ENCODE measurements at regions not wholly inside any gene's neighbourhood (a gene's known extent, or its start where the extent isn't known, plus 50 kb on each side); places are given as distances from the start of the nearest gene placed in this dataset.
A peak's percentile ranks its signal among the peaks of the same experiment; 100 is the strongest.

DNA sequence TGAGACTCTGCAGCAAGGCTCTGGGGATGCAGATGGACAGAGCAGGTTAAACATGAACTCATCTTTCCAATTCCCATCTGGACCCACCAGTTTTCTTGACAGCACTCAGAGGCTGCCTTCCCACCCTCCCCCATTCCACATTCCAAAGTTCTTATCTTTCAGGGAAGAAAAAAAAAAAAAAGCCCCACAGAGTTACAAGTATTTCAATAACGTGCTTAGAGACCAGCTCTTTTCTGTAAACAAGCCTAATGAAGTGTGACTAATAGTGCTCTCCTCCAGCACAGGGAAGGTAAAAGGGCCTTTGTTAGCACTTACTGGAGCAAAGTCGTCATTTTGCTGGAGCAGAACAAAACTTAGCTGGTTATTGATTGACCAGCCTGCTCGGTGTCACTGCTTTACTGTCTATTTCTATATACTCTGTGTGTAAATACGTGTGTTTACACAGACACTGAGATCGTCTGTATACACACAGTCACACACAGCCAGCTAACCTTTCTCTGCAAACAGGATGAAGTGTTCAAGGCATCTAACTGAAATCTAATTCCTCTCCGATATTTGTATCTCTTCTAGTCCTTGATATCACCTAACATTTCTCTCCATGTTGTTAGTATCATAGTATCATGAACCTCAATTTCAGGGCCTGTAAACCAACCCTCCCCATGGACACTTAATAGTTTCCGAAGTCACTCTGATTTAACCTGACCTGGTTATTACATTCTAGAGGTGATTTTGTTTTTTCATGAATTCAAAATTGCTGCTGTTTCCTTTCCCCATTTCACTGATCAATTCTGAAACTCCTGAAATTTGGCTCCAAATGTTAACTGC lies 84.9 kb downstream of the ZNF608 start:
- Histone ChIP-seq H3K27me3 (no peaks in the 10 kb centered on the region), H3K36me3 (no peaks in the 10 kb centered on the region), H3K4me1 (peaks cover 40 to 97% (median 76%) of the 10 kb centered on the region in 4 donors), H3K27ac (peak overlapping the region; percentile 43 to 78 (median 58)), H3K9me3 (no peaks in the 10 kb centered on the region), H3K4me3 (no peak overlapping the region)
- TF ChIP-seq POLR2AphosphoS5 (IDR thresholded peaks at IDR 0.05) (peak in 2 of 3 donors; percentile 42 to 73), POLR2A (IDR thresholded peaks at IDR 0.05) (no peak), EP300 (IDR thresholded peaks at IDR 0.05) (no peak)
- TF ChIP-seq, protein P1, sequence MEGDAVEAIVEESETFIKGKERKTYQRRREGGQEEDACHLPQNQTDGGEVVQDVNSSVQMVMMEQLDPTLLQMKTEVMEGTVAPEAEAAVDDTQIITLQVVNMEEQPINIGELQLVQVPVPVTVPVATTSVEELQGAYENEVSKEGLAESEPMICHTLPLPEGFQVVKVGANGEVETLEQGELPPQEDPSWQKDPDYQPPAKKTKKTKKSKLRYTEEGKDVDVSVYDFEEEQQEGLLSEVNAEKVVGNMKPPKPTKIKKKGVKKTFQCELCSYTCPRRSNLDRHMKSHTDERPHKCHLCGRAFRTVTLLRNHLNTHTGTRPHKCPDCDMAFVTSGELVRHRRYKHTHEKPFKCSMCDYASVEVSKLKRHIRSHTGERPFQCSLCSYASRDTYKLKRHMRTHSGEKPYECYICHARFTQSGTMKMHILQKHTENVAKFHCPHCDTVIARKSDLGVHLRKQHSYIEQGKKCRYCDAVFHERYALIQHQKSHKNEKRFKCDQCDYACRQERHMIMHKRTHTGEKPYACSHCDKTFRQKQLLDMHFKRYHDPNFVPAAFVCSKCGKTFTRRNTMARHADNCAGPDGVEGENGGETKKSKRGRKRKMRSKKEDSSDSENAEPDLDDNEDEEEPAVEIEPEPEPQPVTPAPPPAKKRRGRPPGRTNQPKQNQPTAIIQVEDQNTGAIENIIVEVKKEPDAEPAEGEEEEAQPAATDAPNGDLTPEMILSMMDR (IDR thresholded peaks at IDR 0.05), result no peak
- peak; percentile 37 to 91 for DNase-seq
- intact Hi-C loops (cut with DNase I; ENCODE audit: low total_unique reads), result no loop called here
- 26 to 31% (median 29%) methylated on average over 7 of the region's 7 CpGs for WGBS, 5 donors

DNA sequence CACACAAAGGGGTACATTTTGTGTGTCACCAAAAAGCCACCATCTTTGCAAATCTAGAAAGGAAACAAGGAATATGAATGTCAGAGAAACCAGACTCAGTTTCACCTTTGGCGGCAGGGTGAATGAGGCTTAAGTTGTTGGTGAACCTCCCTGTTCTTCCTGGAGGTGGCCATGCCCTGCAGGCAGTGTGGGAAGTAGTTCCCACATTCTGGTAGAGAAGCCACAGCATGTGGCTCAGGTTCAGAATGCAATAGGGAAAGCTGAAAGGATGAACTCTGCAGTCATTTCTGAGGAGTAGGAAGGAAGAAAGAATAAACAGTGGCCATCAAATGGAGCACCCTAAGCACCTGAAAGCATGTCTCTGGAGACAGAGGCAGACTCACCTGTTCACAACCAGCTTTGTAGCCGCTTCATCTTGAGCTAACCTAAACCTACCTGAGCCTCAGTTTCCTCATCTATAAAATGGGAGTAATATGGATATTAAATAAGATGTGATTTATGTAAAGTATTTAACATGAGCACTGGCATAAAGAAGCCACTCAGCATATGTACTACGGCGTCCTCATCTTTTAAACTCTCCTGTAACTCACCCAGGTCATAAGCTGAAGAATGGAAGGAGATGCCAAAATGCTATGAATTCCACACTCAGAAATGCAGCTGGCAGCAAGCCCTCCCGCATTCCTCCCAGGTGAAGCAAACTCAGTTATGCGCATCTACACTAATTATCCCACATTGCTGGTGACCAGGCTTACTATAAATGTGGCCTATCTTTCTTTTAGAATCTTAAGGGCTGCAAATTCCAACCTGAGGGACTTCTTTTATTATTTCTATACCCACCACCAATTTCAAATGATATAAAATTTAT lies 86.0 kb downstream of the ZNF608 start:
- H3K27me3 ChIP-seq, result no peaks in the 10 kb centered on the region
- 71 to 80% (median 77%) methylated on average over 6 of the region's 6 CpGs for WGBS, 5 donors
- peaks cover 44 to 96% (median 78%) of the 10 kb centered on the region in 4 donors for H3K4me1 ChIP-seq
- H3K4me3 ChIP-seq, result no peak overlapping the region
- TF ChIP-seq POLR2AphosphoS5 (IDR thresholded peaks at IDR 0.05) (no peak), EP300 (IDR thresholded peaks at IDR 0.05) (no peak), POLR2A (IDR thresholded peaks at IDR 0.05) (no peak)
- TF ChIP-seq, protein P1 (IDR thresholded peaks at IDR 0.05), result no peak
- no peaks in the 10 kb centered on the region for H3K36me3 ChIP-seq
- intact Hi-C loops (cut with DNase I; ENCODE audit: low total_unique reads), result no loop called here
- H3K9me3 ChIP-seq, result no peaks in the 10 kb centered on the region
- H3K27ac ChIP-seq, result peak overlapping the region in 4 of 5 donors; percentile 43 to 78 (median 58)
- DNase-seq, result no peak

DNA sequence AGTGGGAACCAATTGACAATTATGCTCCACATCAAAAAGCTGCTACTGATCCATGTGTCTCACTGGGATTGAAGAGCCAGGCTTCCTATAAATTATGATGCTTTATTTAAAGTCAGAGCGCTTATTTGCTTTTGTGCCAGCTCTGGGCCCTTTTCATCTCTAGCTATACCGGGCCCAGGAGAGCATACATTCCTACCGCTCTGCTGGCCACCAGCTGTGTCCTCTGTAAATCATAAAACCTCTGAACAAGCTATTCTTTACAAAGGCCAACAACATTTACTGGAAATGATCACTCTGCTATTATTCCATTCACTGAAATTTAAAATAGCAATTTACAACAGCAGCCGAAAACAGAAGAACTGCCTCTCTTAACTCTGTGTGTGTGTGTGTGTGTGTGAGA lies 86.6 kb downstream of the ZNF608 start:
- no peaks in the 10 kb centered on the region for H3K36me3 ChIP-seq
- WGBS, 5 donors, result 43 to 67% (median 56%) methylated on average over 4 of the region's 4 CpGs
- no peaks in the 10 kb centered on the region for H3K27me3 ChIP-seq
- H3K27ac ChIP-seq, result peak overlapping the region in 3 of 5 donors; percentile 45 to 78 (median 72)
- no peak for TF ChIP-seq POLR2A (IDR thresholded peaks at IDR 0.05)
- TF ChIP-seq EP300 (IDR thresholded peaks at IDR 0.05), result no peak
- H3K4me3 ChIP-seq, result no peak overlapping the region
- no peak for DNase-seq
- no peaks in the 10 kb centered on the region for H3K9me3 ChIP-seq
- intact Hi-C loops (cut with DNase I; ENCODE audit: low total_unique reads), result no loop called here
- peaks cover 44 to 98% (median 81%) of the 10 kb centered on the region in 4 donors for H3K4me1 ChIP-seq

- TF ChIP-seq POLR2A (IDR thresholded peaks at IDR 0.05) (no peak), EP300 (IDR thresholded peaks at IDR 0.05) (no peak), POLR2AphosphoS5 (IDR thresholded peaks at IDR 0.05) (no peak)
- TF ChIP-seq, protein P1 (IDR thresholded peaks at IDR 0.05), result no peak
- H3K27me3 ChIP-seq, result no peaks in the 10 kb centered on the region
- peak overlapping the region in 3 of 5 donors; percentile 45 to 78 (median 72) for H3K27ac ChIP-seq
- H3K4me3 ChIP-seq, result no peak overlapping the region
- intact Hi-C loops (cut with DNase I; ENCODE audit: low total_unique reads), result no loop called here
- H3K36me3 ChIP-seq, result no peaks in the 10 kb centered on the region
- peaks cover 44 to 98% (median 82%) of the 10 kb centered on the region in 4 donors for H3K4me1 ChIP-seq
- DNase-seq, result no peak
- WGBS, 5 donors, result 62 to 75% (median 67%) methylated on average over 6 of the region's 6 CpGs
- H3K9me3 ChIP-seq, result no peaks in the 10 kb centered on the region
These were observed 87.4 kb downstream of the ZNF608 start for GRCh38 chr5:124658867-124659557.

All from stomach (tissue), 8 donors.